Ovary (tissue), 3 donors: ENCODE measurements at regions not wholly inside any gene's neighbourhood (a gene's known extent, or its start where the extent isn't known, plus 50 kb on each side); places are given as distances from the start of the nearest gene placed in this dataset.

Experiments
- CTCF ChIP-seq, 3 donors: fragments of 450-650 bp in 2 of 3; fragments of 200-600 bp in 1 of 3; IDR thresholded peaks; one replicate each; pipeline versions ENCODE4 v1.5.1 to v1.8.0; 2016 to 2022; ENCODE audit warnings: antibody characterized with exemption in 3 of 3, mild to moderate bottlenecking in 1 of 3
- EP300 ChIP-seq: sonication (generic); formaldehyde crosslinking; IDR thresholded peaks from one replicate; pipeline ENCODE4 v1.6.1; 2017; ENCODE audit warnings: antibody characterized with exemption
- POLR2A ChIP-seq: fragments of 450-650 bp; IDR thresholded peaks from one replicate; pipeline ENCODE4 v1.6.1; 2017; ENCODE audit warnings: antibody characterized with exemption, mild to moderate bottlenecking, moderate library complexity
- donor health status: DM: no; HTN: no; CAD: no.

- no peak for TF ChIP-seq CTCF (IDR thresholded peaks at IDR 0.05)
- TF ChIP-seq EP300, result no peak
- no peak for TF ChIP-seq POLR2A
Measured at GRCh38 chr6:91782802-91783201, 1195.9 kb upstream of the MAP3K7 start.
